PFSK-1 (cell line): ENCODE measurements at regions not wholly inside any gene's neighbourhood (a gene's known extent, or its start where the extent isn't known, plus 50 kb on each side); places are given as distances from the start of the nearest gene placed in this dataset.

Experiments used
- FOXP2 ChIP-seq: optimal IDR thresholded peaks from 2 replicates; pipeline ENCODE3; 2011; ENCODE audit warnings: borderline replicate concordance, control low read depth, inconsistent platforms; ENCODE audit not compliant: insufficient read depth; ENCODE audit errors: extremely low read length, extremely low read depth
- SIN3A ChIP-seq: IDR thresholded peaks from 2 replicates; pipeline ENCODE4 v1.6.1; 2012; ENCODE audit warnings: mild to moderate bottlenecking, low read length, moderate library complexity, borderline replicate concordance; ENCODE audit not compliant: insufficient read depth
- TAF1 ChIP-seq: IDR thresholded peaks from 2 replicates; pipeline ENCODE4 v1.6.1; 2012; ENCODE audit warnings: low read length, control low read depth, borderline replicate concordance; ENCODE audit not compliant: insufficient read depth

DNA sequence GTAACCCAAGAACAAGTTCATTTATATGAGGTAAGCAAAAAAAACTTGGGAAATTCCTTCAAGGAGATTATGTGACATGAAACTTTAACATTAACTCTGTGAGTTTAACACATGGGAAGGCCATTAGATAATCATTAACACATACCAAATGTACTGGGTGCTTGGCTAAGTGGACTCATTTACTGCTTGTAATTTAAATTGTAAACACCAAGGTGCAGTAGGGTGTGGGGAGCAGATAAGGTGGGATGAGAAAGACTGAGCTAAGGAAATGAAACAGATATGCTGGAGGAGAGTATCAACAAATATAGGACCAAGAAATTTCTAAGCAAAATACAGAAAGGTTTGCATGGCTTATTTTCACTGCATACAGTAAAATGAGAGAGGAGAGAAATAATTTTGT lies 2384.8 kb upstream of the ACO1 start:
- no peak for TF ChIP-seq SIN3A
- TF ChIP-seq FOXP2: no peak
- no peak for TF ChIP-seq TAF1
